GM12865 (cell line): ENCODE measurements at regions not wholly inside any gene's neighbourhood (a gene's known extent, or its start where the extent isn't known, plus 50 kb on each side); places are given as distances from the start of the nearest gene placed in this dataset.
"Not testable (repeated sequence)": the region's sequence is repeated elsewhere in the genome, so short reads cannot be mapped to it uniquely, and the experiment has no call there.

Source experiments
- DNase-seq: peaks from one replicate; pipeline ENCODE4 v3.0.0; 2010; ENCODE audit warnings: low read depth
- H3K4me3 ChIP-seq: 2 replicates; pipeline ENCODE4 v1.5.1; 2011; ENCODE audit warnings: mild to moderate bottlenecking, low read depth, low read length, control low read depth
- CTCF ChIP-seq: IDR thresholded peaks from 2 replicates; pipeline ENCODE4 v1.5.1; 2011; ENCODE audit warnings: low read length, control low read depth, low read depth, inconsistent platforms; ENCODE audit not compliant: insufficient read depth; ENCODE audit errors: missing control alignments

GRCh38 chr22:48621085-48621484 is 1206.6 kb downstream of the BRD1 start:
- DNase-seq = no peak
- no peak for TF ChIP-seq CTCF
- H3K4me3 ChIP-seq = no peak overlapping the region

- H3K4me3 ChIP-seq, DNase-seq: not testable (repeated sequence)
These were observed 1207.2 kb downstream of the BRD1 start for GRCh38 chr22:48620460-48620859.

GRCh38 chr22:48619721-48620120 is 1208.0 kb downstream of the BRD1 start:
- no peak for TF ChIP-seq CTCF
- H3K4me3 ChIP-seq = no peak overlapping the region

GRCh38 chr22:48618326-48618725 is 1209.3 kb downstream of the BRD1 start:
- H3K4me3 ChIP-seq = no peak overlapping the region
- no peak for DNase-seq
- TF ChIP-seq CTCF = no peak

More at GRCh38 chr22:48619721-48620120, 1208.0 kb downstream of the BRD1 start:
- DNase-seq = no peak

GRCh38 chr22:48616656-48617055 is 1211.0 kb downstream of the BRD1 start:
- no peak overlapping the region for H3K4me3 ChIP-seq
- DNase-seq = no peak
- no peak for TF ChIP-seq CTCF

- no peak for TF ChIP-seq CTCF
- H3K4me3 ChIP-seq = no peak overlapping the region
- DNase-seq = no peak
These were observed 1212.3 kb downstream of the BRD1 start for GRCh38 chr22:48615171-48616008.

GRCh38 chr22:48613566-48614200 is 1214.0 kb downstream of the BRD1 start:
- no peak for TF ChIP-seq CTCF
- no peak overlapping the region for H3K4me3 ChIP-seq
- no peak for DNase-seq
